Stimulated activated memory B cell treated with anti-CD40 and anti-IgM and Interleukin-4, amounts not matched to agents 10 μg/mL and 1 μg/mL and 100 μg/mL, for 72 hours (primary cell): ENCODE measurements at regions not wholly inside any gene's neighbourhood (a gene's known extent, or its start where the extent isn't known, plus 50 kb on each side); places are given as distances from the start of the nearest gene placed in this dataset.

Experiments
- ATAC-seq: fragments of 150-1000 bp; cut with Tn5 transposase; 2 replicates; pipeline ENCODE4 v1.10.0; 2021
- H3K27ac Mint-ChIP-seq: one replicate; pipeline ENCODE4 v1.8.0; 2022; ENCODE audit warnings: mild to moderate bottlenecking, mixed read lengths
- H3K27me3 Mint-ChIP-seq: one replicate; pipeline ENCODE4 v1.8.0; 2022; ENCODE audit warnings: mixed read lengths
- H3K36me3 Mint-ChIP-seq: one replicate; pipeline ENCODE4 v1.8.0; 2022; ENCODE audit warnings: mixed read lengths
- H3K4me1 Mint-ChIP-seq: one replicate; pipeline ENCODE4 v1.8.0; 2022; ENCODE audit warnings: mixed read lengths
- H3K4me3 Mint-ChIP-seq: one replicate; pipeline ENCODE4 v1.8.0; 2022; ENCODE audit warnings: mild to moderate bottlenecking, moderate library complexity, mixed read lengths
- H3K9me3 Mint-ChIP-seq: one replicate; pipeline ENCODE4 v1.8.0; 2022; ENCODE audit warnings: mixed read lengths

- H3K9me3 Mint-ChIP-seq = no peaks in the 10 kb centered on the region
- H3K27ac Mint-ChIP-seq = no peak overlapping the region
- no peak for ATAC-seq
- H3K4me1 Mint-ChIP-seq = peaks cover 6% of the 10 kb centered on the region
- H3K4me3 Mint-ChIP-seq = no peak overlapping the region
- H3K36me3 Mint-ChIP-seq = no peaks in the 10 kb centered on the region
- no peaks in the 10 kb centered on the region for H3K27me3 Mint-ChIP-seq
Observed at GRCh38 chr15:62708470-62708869, 334.1 kb upstream of the TPM1 start.

- Mint-ChIP-seq H3K4me1 (peaks cover 6% of the 10 kb centered on the region), H3K4me3 (no peak overlapping the region), H3K9me3 (no peaks in the 10 kb centered on the region), H3K27me3 (no peaks in the 10 kb centered on the region), H3K36me3 (no peaks in the 10 kb centered on the region), H3K27ac (no peak overlapping the region)
- ATAC-seq = no peak
Observed at GRCh38 chr15:62709261-62709660, 333.3 kb upstream of the TPM1 start.

GRCh38 chr15:62711691-62712454 is 330.7 kb upstream of the TPM1 start:
- no peaks in the 10 kb centered on the region for H3K27me3 Mint-ChIP-seq
- no peak overlapping the region for H3K27ac Mint-ChIP-seq
- H3K4me3 Mint-ChIP-seq = no peak overlapping the region
- no peaks in the 10 kb centered on the region for H3K9me3 Mint-ChIP-seq
- no peaks in the 10 kb centered on the region for H3K36me3 Mint-ChIP-seq
- H3K4me1 Mint-ChIP-seq = peaks cover 6% of the 10 kb centered on the region
- ATAC-seq = peak; percentile 49

GRCh38 chr15:62712455-62712839 is 330.1 kb upstream of the TPM1 start:
- Mint-ChIP-seq H3K9me3 (no peaks in the 10 kb centered on the region), H3K36me3 (no peaks in the 10 kb centered on the region), H3K4me3 (no peak overlapping the region), H3K27me3 (no peaks in the 10 kb centered on the region), H3K27ac (no peak overlapping the region), H3K4me1 (peaks cover 6% of the 10 kb centered on the region)
- no peak for ATAC-seq

GRCh38 chr15:62715946-62716345 is 326.6 kb upstream of the TPM1 start:
- H3K27me3 Mint-ChIP-seq = no peaks in the 10 kb centered on the region
- ATAC-seq = no peak
- H3K36me3 Mint-ChIP-seq = no peaks in the 10 kb centered on the region
- no peak overlapping the region for H3K4me3 Mint-ChIP-seq
- peaks cover 6% of the 10 kb centered on the region for H3K4me1 Mint-ChIP-seq
- H3K9me3 Mint-ChIP-seq = no peaks in the 10 kb centered on the region
- H3K27ac Mint-ChIP-seq = no peak overlapping the region

- no peak overlapping the region for H3K4me3 Mint-ChIP-seq
- no peaks in the 10 kb centered on the region for H3K36me3 Mint-ChIP-seq
- H3K27me3 Mint-ChIP-seq = no peaks in the 10 kb centered on the region
- H3K27ac Mint-ChIP-seq = no peak overlapping the region
- no peaks in the 10 kb centered on the region for H3K4me1 Mint-ChIP-seq
- no peak for ATAC-seq
- no peaks in the 10 kb centered on the region for H3K9me3 Mint-ChIP-seq
Observed at GRCh38 chr15:62717496-62717895, 325.1 kb upstream of the TPM1 start.

GRCh38 chr15:62719316-62719715 is 323.2 kb upstream of the TPM1 start:
- Mint-ChIP-seq H3K36me3 (no peaks in the 10 kb centered on the region), H3K4me3 (no peak overlapping the region), H3K9me3 (no peaks in the 10 kb centered on the region), H3K4me1 (no peaks in the 10 kb centered on the region), H3K27me3 (no peaks in the 10 kb centered on the region), H3K27ac (no peak overlapping the region)
- ATAC-seq = no peak

- Mint-ChIP-seq H3K4me1 (no peaks in the 10 kb centered on the region), H3K27ac (no peak overlapping the region), H3K4me3 (no peak overlapping the region), H3K9me3 (no peaks in the 10 kb centered on the region), H3K36me3 (no peaks in the 10 kb centered on the region), H3K27me3 (no peaks in the 10 kb centered on the region)
- no peak for ATAC-seq
Observed at GRCh38 chr15:62722237-62722636, 320.3 kb upstream of the TPM1 start.

- H3K36me3 Mint-ChIP-seq = peaks cover 6% of the 10 kb centered on the region
- no peak overlapping the region for H3K4me3 Mint-ChIP-seq
- H3K4me1 Mint-ChIP-seq = no peaks in the 10 kb centered on the region
Observed at GRCh38 chr15:62726461-62726860, 316.1 kb upstream of the TPM1 start.

GRCh38 chr15:62727501-62727900 is 315.0 kb upstream of the TPM1 start:
- H3K4me3 Mint-ChIP-seq = no peak overlapping the region

More at GRCh38 chr15:62726461-62726860, 316.1 kb upstream of the TPM1 start:
- Mint-ChIP-seq H3K27ac (no peak overlapping the region), H3K9me3 (peaks cover 7% of the 10 kb centered on the region), H3K27me3 (peaks cover 22% of the 10 kb centered on the region)
- ATAC-seq = no peak

GRCh38 chr15:62730825-62731224 is 311.7 kb upstream of the TPM1 start:
- Mint-ChIP-seq H3K4me3 (no peak overlapping the region), H3K36me3 (peaks cover 6% of the 10 kb centered on the region), H3K27ac (no peak overlapping the region), H3K27me3 (peaks cover 22% of the 10 kb centered on the region), H3K9me3 (peaks cover 7% of the 10 kb centered on the region), H3K4me1 (no peaks in the 10 kb centered on the region)
- ATAC-seq = no peak

More at GRCh38 chr15:62727501-62727900, 315.0 kb upstream of the TPM1 start:
- peaks cover 6% of the 10 kb centered on the region for H3K36me3 Mint-ChIP-seq
- no peaks in the 10 kb centered on the region for H3K4me1 Mint-ChIP-seq
- peaks cover 22% of the 10 kb centered on the region for H3K27me3 Mint-ChIP-seq
- peaks cover 7% of the 10 kb centered on the region for H3K9me3 Mint-ChIP-seq
- no peak for ATAC-seq
- no peak overlapping the region for H3K27ac Mint-ChIP-seq

GRCh38 chr15:62732078-62732477 is 310.5 kb upstream of the TPM1 start:
- Mint-ChIP-seq H3K36me3 (peaks cover 6% of the 10 kb centered on the region), H3K4me1 (no peaks in the 10 kb centered on the region), H3K9me3 (peaks cover 7% of the 10 kb centered on the region), H3K4me3 (no peak overlapping the region), H3K27ac (no peak overlapping the region), H3K27me3 (peaks cover 30% of the 10 kb centered on the region)
- ATAC-seq = no peak

- Mint-ChIP-seq H3K4me3 (no peak overlapping the region), H3K36me3 (peaks cover 6% of the 10 kb centered on the region), H3K9me3 (peaks cover 7% of the 10 kb centered on the region), H3K27me3 (peaks cover 24% of the 10 kb centered on the region), H3K4me1 (no peaks in the 10 kb centered on the region), H3K27ac (no peak overlapping the region)
- no peak for ATAC-seq
Observed at GRCh38 chr15:62734706-62735105, 307.8 kb upstream of the TPM1 start.

- Mint-ChIP-seq H3K36me3 (no peaks in the 10 kb centered on the region), H3K4me3 (no peak overlapping the region), H3K27ac (no peak overlapping the region), H3K4me1 (no peaks in the 10 kb centered on the region), H3K9me3 (no peaks in the 10 kb centered on the region), H3K27me3 (peaks cover 8% of the 10 kb centered on the region)
- no peak for ATAC-seq
Observed at GRCh38 chr15:62736756-62737155, 305.8 kb upstream of the TPM1 start.

- Mint-ChIP-seq H3K4me1 (peaks cover 6% of the 10 kb centered on the region), H3K27me3 (peaks cover 8% of the 10 kb centered on the region), H3K36me3 (no peaks in the 10 kb centered on the region), H3K9me3 (no peaks in the 10 kb centered on the region), H3K4me3 (no peak overlapping the region), H3K27ac (no peak overlapping the region)
- ATAC-seq = no peak
Observed at GRCh38 chr15:62737551-62737950, 305.0 kb upstream of the TPM1 start.

GRCh38 chr15:62739082-62739481 is 303.5 kb upstream of the TPM1 start:
- H3K27me3 Mint-ChIP-seq = peaks cover 8% of the 10 kb centered on the region
- H3K4me3 Mint-ChIP-seq = no peak overlapping the region
- no peak for ATAC-seq
- H3K9me3 Mint-ChIP-seq = no peaks in the 10 kb centered on the region
- H3K4me1 Mint-ChIP-seq = peaks cover 6% of the 10 kb centered on the region
- no peak overlapping the region for H3K27ac Mint-ChIP-seq
- H3K36me3 Mint-ChIP-seq = no peaks in the 10 kb centered on the region
